ENCODE measurements at regions not wholly inside any gene's neighbourhood (a gene's known extent, or its start where the extent isn't known, plus 50 kb on each side); places are given as distances from the start of the nearest gene placed in this dataset.

DNA sequence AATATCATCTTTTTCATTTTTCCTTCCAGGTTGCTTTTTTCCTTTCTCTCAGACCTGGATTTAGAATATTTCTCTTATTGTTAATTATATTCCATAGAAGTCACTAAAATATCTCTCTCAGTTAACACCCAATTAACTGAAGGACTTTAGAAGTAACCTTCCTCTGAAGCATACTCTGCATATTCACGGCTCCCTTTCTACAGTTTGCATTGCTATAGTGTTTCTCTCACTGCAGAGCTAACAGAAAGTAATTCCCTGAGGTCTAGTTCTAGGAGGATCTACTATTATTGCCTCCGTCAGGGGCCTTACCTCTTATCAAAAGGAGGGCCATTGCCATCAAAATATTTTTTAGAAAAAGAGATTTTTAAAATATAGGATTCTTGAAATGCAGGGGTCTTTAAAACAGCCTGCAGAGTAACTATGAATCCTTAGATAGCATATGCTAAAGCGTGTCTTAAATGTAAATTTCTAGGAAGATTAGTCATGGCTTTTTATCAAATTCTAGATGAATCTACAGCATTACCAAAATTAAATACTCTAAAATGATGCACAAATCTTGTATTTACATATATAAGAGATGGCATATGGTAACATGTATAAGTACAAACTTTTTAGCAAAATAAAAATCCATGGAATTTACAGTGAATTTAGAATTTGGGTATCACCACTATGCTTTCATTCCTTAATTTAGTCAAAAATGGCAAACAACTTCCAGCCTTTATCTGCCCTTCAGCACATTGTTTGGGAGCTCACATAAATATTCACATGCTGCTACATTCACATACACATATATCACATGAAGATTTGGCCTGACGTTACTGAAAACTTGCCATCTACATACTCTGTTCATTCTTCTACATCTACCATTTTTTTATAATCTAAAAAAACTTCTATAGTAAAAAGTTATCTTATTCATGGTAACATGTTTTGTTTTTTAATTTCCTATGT, 696.8 kb downstream of the OTOL1 start:
- Histone ChIP-seq H3K27ac (no peak overlapping the region), H3K9me3 (no peaks in the 10 kb centered on the region), H3K4me3 (no peak overlapping the region), H3K4me1 (no peaks in the 10 kb centered on the region), H3K36me3 (no peaks in the 10 kb centered on the region), H3K27me3 (no peaks in the 10 kb centered on the region)
- WGBS, 2 donors: 58 to 79% methylated on average over 4 of the region's 4 CpGs
- DNase-seq (ENCODE audit: low spot score in 2 of 2): no peak
- TF ChIP-seq POLR2A (IDR thresholded peaks at IDR 0.05) (no peak), EP300 (IDR thresholded peaks at IDR 0.05) (no peak)
- TF ChIP-seq, protein P1, sequence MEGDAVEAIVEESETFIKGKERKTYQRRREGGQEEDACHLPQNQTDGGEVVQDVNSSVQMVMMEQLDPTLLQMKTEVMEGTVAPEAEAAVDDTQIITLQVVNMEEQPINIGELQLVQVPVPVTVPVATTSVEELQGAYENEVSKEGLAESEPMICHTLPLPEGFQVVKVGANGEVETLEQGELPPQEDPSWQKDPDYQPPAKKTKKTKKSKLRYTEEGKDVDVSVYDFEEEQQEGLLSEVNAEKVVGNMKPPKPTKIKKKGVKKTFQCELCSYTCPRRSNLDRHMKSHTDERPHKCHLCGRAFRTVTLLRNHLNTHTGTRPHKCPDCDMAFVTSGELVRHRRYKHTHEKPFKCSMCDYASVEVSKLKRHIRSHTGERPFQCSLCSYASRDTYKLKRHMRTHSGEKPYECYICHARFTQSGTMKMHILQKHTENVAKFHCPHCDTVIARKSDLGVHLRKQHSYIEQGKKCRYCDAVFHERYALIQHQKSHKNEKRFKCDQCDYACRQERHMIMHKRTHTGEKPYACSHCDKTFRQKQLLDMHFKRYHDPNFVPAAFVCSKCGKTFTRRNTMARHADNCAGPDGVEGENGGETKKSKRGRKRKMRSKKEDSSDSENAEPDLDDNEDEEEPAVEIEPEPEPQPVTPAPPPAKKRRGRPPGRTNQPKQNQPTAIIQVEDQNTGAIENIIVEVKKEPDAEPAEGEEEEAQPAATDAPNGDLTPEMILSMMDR (IDR thresholded peaks at IDR 0.05): no peak

- Histone ChIP-seq H3K4me3 (no peak overlapping the region), H3K4me1 (no peaks in the 10 kb centered on the region), H3K27ac (no peak overlapping the region), H3K9me3 (no peaks in the 10 kb centered on the region), H3K36me3 (no peaks in the 10 kb centered on the region), H3K27me3 (no peaks in the 10 kb centered on the region)
- WGBS, 2 donors: 86 to 88% methylated on average over 3 of the region's 3 CpGs
- no peak for DNase-seq (ENCODE audit: low spot score in 2 of 2)
- TF ChIP-seq POLR2A (IDR thresholded peaks at IDR 0.05) (no peak), EP300 (IDR thresholded peaks at IDR 0.05) (no peak)
- TF ChIP-seq, protein P1 (IDR thresholded peaks at IDR 0.05): no peak
Observed at GRCh38 chr3:162195147-162195546, 698.5 kb downstream of the OTOL1 start.

DNA sequence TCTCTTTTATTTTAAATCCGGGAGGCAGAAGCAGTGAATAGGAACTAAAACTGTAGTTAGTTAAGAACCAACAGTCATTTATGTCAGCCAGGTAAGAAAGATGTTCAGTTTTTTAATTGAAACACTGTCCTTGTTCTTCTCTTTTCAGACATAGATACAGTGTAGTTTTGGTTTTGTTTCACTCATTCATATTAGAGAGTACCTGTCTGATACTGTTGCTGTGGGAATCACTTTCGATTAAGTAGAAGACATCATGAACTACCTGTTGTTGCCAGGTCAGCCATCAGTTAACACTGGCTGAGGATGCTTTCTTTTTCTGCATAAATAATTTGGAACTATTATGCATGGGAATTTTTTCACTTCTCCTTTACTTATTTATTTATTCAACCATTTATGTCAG, 700.4 kb downstream of the OTOL1 start:
- Histone ChIP-seq H3K27me3 (no peaks in the 10 kb centered on the region), H3K4me3 (no peak overlapping the region), H3K4me1 (no peaks in the 10 kb centered on the region), H3K27ac (no peak overlapping the region), H3K36me3 (no peaks in the 10 kb centered on the region), H3K9me3 (no peaks in the 10 kb centered on the region)
- 54 to 75% methylated on average over 2 of the region's 2 CpGs for WGBS, 2 donors
- TF ChIP-seq, protein P1 (IDR thresholded peaks at IDR 0.05): no peak
- TF ChIP-seq EP300 (IDR thresholded peaks at IDR 0.05): no peak
- TF ChIP-seq POLR2A (IDR thresholded peaks at IDR 0.05): no peak
- no peak for DNase-seq (ENCODE audit: low spot score in 2 of 2)

DNA sequence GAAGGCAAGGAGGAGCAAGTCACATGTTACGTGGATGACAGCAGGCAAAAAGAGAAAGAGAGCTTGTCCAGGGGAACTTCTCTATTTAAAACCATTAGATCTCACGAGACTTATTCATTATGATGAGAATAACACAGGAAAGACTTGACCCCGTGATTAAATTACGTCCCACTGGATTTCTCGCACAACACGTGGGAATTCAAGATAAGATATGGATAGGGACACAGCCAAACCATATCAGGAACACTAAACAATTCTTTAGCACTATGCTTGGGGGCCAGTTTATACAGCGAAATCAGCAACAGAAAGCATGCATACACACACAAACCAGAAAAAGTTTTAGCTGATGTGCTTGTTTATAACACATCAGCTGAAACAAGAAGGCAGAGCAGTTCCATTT, 704.2 kb downstream of the OTOL1 start:
- Histone ChIP-seq H3K27ac (no peak overlapping the region), H3K9me3 (no peaks in the 10 kb centered on the region), H3K4me3 (no peak overlapping the region), H3K27me3 (no peaks in the 10 kb centered on the region), H3K4me1 (no peaks in the 10 kb centered on the region), H3K36me3 (no peaks in the 10 kb centered on the region)
- DNase-seq (ENCODE audit: low spot score in 2 of 2): no peak
- 69 to 75% methylated on average over 7 of the region's 7 CpGs for WGBS, 2 donors
- TF ChIP-seq EP300 (IDR thresholded peaks at IDR 0.05): no peak
- TF ChIP-seq, protein P1 (IDR thresholded peaks at IDR 0.05): no peak
- no peak for TF ChIP-seq POLR2A (IDR thresholded peaks at IDR 0.05)

GRCh38 chr3:162206648-162207047, 710.0 kb downstream of the OTOL1 start:
- Histone ChIP-seq H3K27ac (no peak overlapping the region), H3K4me1 (no peaks in the 10 kb centered on the region), H3K9me3 (no peaks in the 10 kb centered on the region), H3K36me3 (no peaks in the 10 kb centered on the region), H3K27me3 (no peaks in the 10 kb centered on the region), H3K4me3 (no peak overlapping the region)
- no peak for DNase-seq (ENCODE audit: low spot score in 2 of 2)
- WGBS, 2 donors: 71 to 80% methylated on average over 1 of the region's 1 CpG
- TF ChIP-seq POLR2A (IDR thresholded peaks at IDR 0.05) (no peak), EP300 (IDR thresholded peaks at IDR 0.05) (no peak)
- TF ChIP-seq, protein P1 (IDR thresholded peaks at IDR 0.05): no peak

All from tibial nerve (tissue), 4 donors.